ENCODE measurements at regions not wholly inside any gene's neighbourhood (a gene's known extent, or its start where the extent isn't known, plus 50 kb on each side); places are given as distances from the start of the nearest gene placed in this dataset.

- peak overlapping the region; percentile 45 for H3K4me3 Mint-ChIP-seq
- DNase-seq (peak; percentile 26), ATAC-seq (ENCODE audit: low read depth) (peak; percentile 43)
- no peaks in the 10 kb centered on the region for H3K27me3 Mint-ChIP-seq
- H3K27ac ChIP-seq (ENCODE audit: low read length in 2 of 2), result peak overlapping the region in 1 of 2 donors; percentile 9
- intact Hi-C loops (cut with micrococcal nuclease), result loop anchor here (2.0 kb wide), 1 partner anchor 34 kb away; no protein-coding TSS in a partner anchor
- H3K9me3 Mint-ChIP-seq (ENCODE audit: insufficient read depth), result no peaks in the 10 kb centered on the region
- no peaks in the 10 kb centered on the region for H3K36me3 ChIP-seq (replicated peaks in 1 of 2; ENCODE audit: control extremely low read depth in 1 of 2, control insufficient read depth in 1 of 2, extremely low read depth in 1 of 2, insufficient read depth in 2 of 2, low read length in 1 of 2)
- H3K27me3 ChIP-seq (replicated peaks in 1 of 4; ENCODE audit: control extremely low read depth in 1 of 4, control insufficient read depth in 3 of 4, insufficient read depth in 4 of 4, low read length in 3 of 4), result no peaks in the 10 kb centered on the region
- no peaks in the 10 kb centered on the region for H3K79me2 ChIP-seq (ENCODE audit: control insufficient read depth, insufficient read depth, low read length)
- H3K27ac Mint-ChIP-seq, result peak overlapping the region; percentile 83
- POLR2A ChIA-PET, result no interaction called here
- H3K9me3 ChIP-seq (ENCODE audit: control extremely low read depth in 1 of 3, control insufficient read depth in 2 of 3, insufficient read depth in 1 of 3, low read length in 2 of 3), result no peaks in the 10 kb centered on the region
- no CpG with 5 or more reads among the region's 1 CpG for WGBS (ENCODE audit: insufficient coverage)
- H3K9ac ChIP-seq (ENCODE audit: low read length), result no peak overlapping the region
- H3K4me3 ChIP-seq (ENCODE audit: control extremely low read depth in 1 of 5, extremely low read depth in 1 of 5, insufficient read depth in 1 of 5, low read depth in 2 of 5, low read length in 4 of 5), result no peak overlapping the region
- CTCF ChIA-PET, result no interaction called here
- peaks cover 18 to 22% of the 10 kb centered on the region in 2 donors for H3K4me1 ChIP-seq (ENCODE audit: control insufficient read depth in 2 of 2, insufficient read depth in 2 of 2, low read length in 2 of 2)
- peaks cover 29% of the 10 kb centered on the region for H3K4me1 Mint-ChIP-seq
- H4K20me1 ChIP-seq (ENCODE audit: control insufficient read depth, insufficient read depth, low read length, poor library complexity, severe bottlenecking), result no peaks in the 10 kb centered on the region
- TF ChIP-seq EZH2 (IDR thresholded peaks at IDR 0.05; ENCODE audit: borderline replicate concordance, insufficient read depth, low read depth, low read length, poor library complexity, severe bottlenecking), result no peak
- no peak for TF ChIP-seq CTCF (IDR thresholded peaks at IDR 0.05)
- no peak overlapping the region for H2AFZ ChIP-seq (ENCODE audit: insufficient read depth, low read depth, low read length, poor library complexity, severe bottlenecking)
- no peak overlapping the region for H3K4me2 ChIP-seq (replicated peaks; ENCODE audit: low read depth, low read length, poor library complexity, severe bottlenecking)
These were observed 210.7 kb upstream of the PPP1R2C start for GRCh38 chrX:42988700-42989099.

- POLR2A ChIA-PET, result no interaction called here
- no peaks in the 10 kb centered on the region for H3K27me3 Mint-ChIP-seq
- intact Hi-C loops (cut with micrococcal nuclease), result loop anchor here (5.0 kb wide), 1 partner anchor 50 kb away; no protein-coding TSS in a partner anchor
- WGBS (ENCODE audit: insufficient coverage), result no CpG with 5 or more reads among the region's 3 CpGs
- TF ChIP-seq CTCF (IDR thresholded peaks at IDR 0.05), result no peak
- no peak for TF ChIP-seq EZH2 (IDR thresholded peaks at IDR 0.05; ENCODE audit: borderline replicate concordance, insufficient read depth, low read depth, low read length, poor library complexity, severe bottlenecking)
- Histone ChIP-seq H3K27me3 (replicated peaks in 1 of 4; ENCODE audit: control extremely low read depth in 1 of 4, control insufficient read depth in 3 of 4, insufficient read depth in 4 of 4, low read length in 3 of 4) (no peaks in the 10 kb centered on the region), H3K4me2 (replicated peaks; ENCODE audit: low read depth, low read length, poor library complexity, severe bottlenecking) (no peak overlapping the region), H3K27ac (ENCODE audit: low read length in 2 of 2) (no peak overlapping the region), H3K4me3 (ENCODE audit: control extremely low read depth in 1 of 5, extremely low read depth in 1 of 5, insufficient read depth in 1 of 5, low read depth in 2 of 5, low read length in 4 of 5) (no peak overlapping the region), H3K4me1 (ENCODE audit: control insufficient read depth in 2 of 2, insufficient read depth in 2 of 2, low read length in 2 of 2) (peaks cover 18 to 29% of the 10 kb centered on the region in 2 donors), H4K20me1 (ENCODE audit: control insufficient read depth, insufficient read depth, low read length, poor library complexity, severe bottlenecking) (no peaks in the 10 kb centered on the region), H3K9me3 (ENCODE audit: control extremely low read depth in 1 of 3, control insufficient read depth in 2 of 3, insufficient read depth in 1 of 3, low read length in 2 of 3) (no peaks in the 10 kb centered on the region), H3K79me2 (ENCODE audit: control insufficient read depth, insufficient read depth, low read length) (no peaks in the 10 kb centered on the region), H3K9ac (ENCODE audit: low read length) (no peak overlapping the region), H2AFZ (ENCODE audit: insufficient read depth, low read depth, low read length, poor library complexity, severe bottlenecking) (peak overlapping the region; percentile 26), H3K36me3 (replicated peaks in 1 of 2; ENCODE audit: control extremely low read depth in 1 of 2, control insufficient read depth in 1 of 2, extremely low read depth in 1 of 2, insufficient read depth in 2 of 2, low read length in 1 of 2) (no peaks in the 10 kb centered on the region)
- H3K4me1 Mint-ChIP-seq, result peaks cover 48% of the 10 kb centered on the region
- peak overlapping the region; percentile 28 for H3K27ac Mint-ChIP-seq
- ATAC-seq (ENCODE audit: low read depth), result no peak
- no peak overlapping the region for H3K4me3 Mint-ChIP-seq
- DNase-seq, result no peak
- H3K9me3 Mint-ChIP-seq (ENCODE audit: insufficient read depth), result no peaks in the 10 kb centered on the region
- CTCF ChIA-PET, result no interaction called here
These were observed 214.4 kb upstream of the PPP1R2C start for GRCh38 chrX:42992199-42992943.

Measured in B cell (primary cell).